ENCODE measurements at regions not wholly inside any gene's neighbourhood (a gene's known extent, or its start where the extent isn't known, plus 50 kb on each side); places are given as distances from the start of the nearest gene placed in this dataset.

DNA sequence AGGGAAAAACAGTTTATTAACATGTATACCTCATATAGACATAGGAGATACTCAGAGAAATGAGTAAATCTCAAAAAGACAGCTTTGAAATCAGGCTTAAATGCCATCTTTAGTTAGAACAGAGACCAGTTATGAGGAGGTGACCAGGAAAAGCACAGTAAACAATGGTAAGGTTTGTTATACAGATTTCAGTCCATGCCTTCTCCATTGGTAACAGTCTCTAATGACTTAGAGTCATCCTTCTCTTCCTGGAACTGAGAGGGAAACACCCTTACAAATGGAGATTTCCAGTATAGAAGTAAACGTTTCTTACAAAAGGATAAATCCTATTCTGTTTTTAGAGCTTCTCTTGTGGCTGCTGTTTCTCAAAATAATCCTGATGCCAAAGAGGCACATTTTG is 476.3 kb upstream of the NAALADL2 start:
- no peak overlapping the region for H3K27ac ChIP-seq (ENCODE audit: low read depth, low read length)
- 43 to 79% (median 61%) methylated on average over 1 of the region's 1 CpG for WGBS, 3 donors

DNA sequence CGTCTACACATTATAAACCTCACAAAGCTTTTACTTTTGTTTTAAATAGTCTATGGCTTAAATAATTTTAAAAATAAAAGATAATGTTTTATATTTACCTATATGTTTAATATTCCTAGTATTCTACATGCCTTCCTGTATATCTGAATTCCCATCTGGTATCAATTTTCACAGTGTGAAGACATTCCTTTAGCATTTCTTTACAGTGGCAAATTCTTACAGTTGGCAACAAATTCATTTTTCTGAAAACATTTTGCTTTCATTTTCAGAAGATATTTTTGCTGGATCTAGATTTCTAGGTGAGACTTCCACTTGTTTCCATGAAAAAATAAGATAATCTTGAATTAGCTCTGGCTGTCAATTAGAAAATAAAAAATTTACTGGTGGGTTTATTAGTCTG is 471.4 kb upstream of the NAALADL2 start:
- H3K27ac ChIP-seq (ENCODE audit: low read depth, low read length) = no peak overlapping the region
- 92 to 97% (median 92%) methylated on average over 1 of the region's 1 CpG for WGBS, 3 donors

GRCh38 chr3:174397848-174398247 is 461.3 kb upstream of the NAALADL2 start:
- H3K27ac ChIP-seq (ENCODE audit: low read depth, low read length) = no peak overlapping the region

GRCh38 chr3:174398761-174399160 is 460.4 kb upstream of the NAALADL2 start:
- 50 to 90% (median 79%) methylated on average over 1 of the region's 1 CpG for WGBS, 3 donors
- no peak overlapping the region for H3K27ac ChIP-seq (ENCODE audit: low read depth, low read length)

- H3K27ac ChIP-seq (ENCODE audit: low read depth, low read length) = no peak overlapping the region
These were observed 455.3 kb upstream of the NAALADL2 start for GRCh38 chr3:174403831-174404230.

DNA sequence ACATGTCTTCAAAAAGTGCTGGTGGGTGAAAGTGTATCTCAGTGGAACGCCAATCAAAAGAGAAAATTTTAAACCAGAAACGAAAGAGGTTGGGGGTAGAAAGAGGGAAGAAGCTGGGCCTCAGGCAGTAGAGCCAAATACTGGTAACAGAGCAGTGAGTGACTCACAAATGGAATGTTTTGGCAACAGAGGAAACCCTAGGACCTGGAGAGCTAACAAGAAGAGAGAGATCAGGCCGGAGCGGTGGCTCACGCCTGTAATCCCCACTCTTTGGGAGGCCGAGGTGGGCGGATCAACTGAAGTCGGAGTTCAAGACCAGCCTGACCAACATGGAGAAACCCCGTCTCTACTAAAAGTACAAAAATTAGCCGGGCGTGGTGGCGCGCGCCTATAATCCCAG is 450.8 kb upstream of the NAALADL2 start:
- no peak overlapping the region for H3K27ac ChIP-seq (ENCODE audit: low read depth, low read length)
- 84 to 90% (median 86%) methylated on average over 14 of the region's 14 CpGs for WGBS, 3 donors

DNA sequence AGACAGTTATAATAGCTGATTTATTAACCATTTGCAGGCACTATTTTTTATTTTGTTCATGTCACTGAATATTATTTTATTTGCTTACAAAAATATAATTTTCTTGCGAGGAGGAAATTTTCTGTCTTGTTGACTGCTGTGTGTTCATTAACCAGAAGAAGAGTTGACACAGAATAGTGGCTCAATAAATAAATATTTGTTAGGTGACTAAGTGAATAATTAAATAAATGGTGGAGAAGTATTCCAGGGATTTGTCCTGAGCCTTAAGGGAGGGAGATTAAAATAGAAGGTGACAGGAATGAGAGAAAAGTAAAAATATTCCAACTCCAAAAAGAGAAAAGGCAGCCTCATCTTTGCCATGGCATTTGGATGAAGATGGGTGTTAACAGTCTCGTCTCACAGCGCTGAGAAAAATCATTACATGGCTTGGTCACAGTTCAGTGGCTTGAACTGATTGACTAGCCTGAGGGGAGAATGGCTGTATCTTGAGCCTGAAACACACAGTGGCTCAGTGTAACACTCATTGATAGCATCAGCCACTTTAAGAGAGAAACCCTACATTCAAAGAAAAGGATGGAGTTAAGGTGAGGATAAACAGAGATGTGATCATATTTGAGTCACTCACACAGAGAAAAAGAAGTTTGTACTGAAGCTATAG is 449.9 kb upstream of the NAALADL2 start:
- H3K27ac ChIP-seq (ENCODE audit: low read depth, low read length) = no peak overlapping the region
- WGBS, 3 donors = 45 to 82% (median 76%) methylated on average over 3 of the region's 3 CpGs

DNA sequence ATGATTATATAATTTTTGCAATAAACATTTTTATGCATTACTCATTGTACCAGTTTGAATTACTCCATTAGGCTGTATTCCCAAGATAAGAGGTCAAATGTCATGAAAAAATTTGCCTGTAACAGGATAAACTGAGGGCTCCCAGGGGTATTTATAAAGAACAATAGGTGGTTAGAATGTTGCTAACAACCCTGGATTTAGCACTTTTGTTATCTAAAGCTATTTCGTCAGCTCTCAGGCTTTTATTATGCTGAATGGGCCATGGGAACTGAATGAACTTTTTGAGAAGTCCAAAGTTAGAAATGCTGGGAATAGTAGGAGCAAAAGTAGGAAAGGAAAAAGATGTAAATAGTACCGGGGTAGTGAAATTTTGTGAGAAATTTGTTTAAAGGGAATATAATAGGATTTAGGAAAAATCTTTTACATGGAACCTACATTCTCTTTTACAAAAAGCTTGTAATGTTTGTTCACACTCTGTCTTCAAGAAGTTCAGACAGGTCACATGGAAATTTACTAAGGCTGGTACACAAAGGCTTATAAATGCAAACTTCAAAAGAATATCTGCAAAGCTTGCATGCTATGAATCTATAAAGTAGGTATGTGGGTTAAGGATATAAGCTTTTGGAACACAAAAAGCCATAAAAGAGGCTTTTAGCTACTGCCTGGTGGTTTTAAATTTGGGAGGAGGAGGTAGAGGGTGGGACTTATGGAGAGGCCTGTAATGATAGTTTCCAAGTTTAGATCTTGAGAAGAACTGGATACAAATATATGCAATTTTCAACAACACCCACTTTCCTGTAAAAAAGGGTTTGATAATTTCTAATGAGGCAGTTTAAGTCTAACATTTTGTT is 445.8 kb upstream of the NAALADL2 start:
- WGBS, 3 donors = 68 to 80% (median 68%) methylated on average over 2 of the region's 2 CpGs

GRCh38 chr3:174414902-174415301 is 444.2 kb upstream of the NAALADL2 start:
- 80 to 100% (median 94%) methylated on average over 1 of the region's 1 CpG for WGBS, 3 donors
- no peak overlapping the region for H3K27ac ChIP-seq (ENCODE audit: low read depth, low read length)

More for the DNA sequence above, 445.8 kb upstream of the NAALADL2 start:
- H3K27ac ChIP-seq (ENCODE audit: low read depth, low read length) = no peak overlapping the region

DNA sequence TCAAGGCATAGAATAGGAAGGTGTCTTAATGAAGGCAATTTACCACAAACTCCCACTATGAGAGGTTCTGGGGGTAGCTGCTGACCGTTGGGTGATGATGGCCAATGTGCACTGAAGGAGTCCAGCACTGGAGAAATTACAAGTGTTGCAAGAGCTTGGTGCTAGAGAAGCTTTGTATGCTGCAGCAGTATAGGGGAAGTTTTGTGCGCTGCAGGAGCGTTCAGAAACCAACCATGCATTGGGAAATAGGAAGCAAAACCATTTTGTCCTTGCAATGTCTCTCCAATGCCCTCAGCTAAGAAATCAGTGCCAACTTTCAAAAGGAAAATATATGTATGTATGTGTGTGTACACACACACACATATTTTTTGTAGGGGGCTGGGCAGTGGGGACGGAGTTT is 441.6 kb upstream of the NAALADL2 start:
- no peak overlapping the region for H3K27ac ChIP-seq (ENCODE audit: low read depth, low read length)
- WGBS, 3 donors = 50 to 81% (median 63%) methylated on average over 4 of the region's 4 CpGs

DNA sequence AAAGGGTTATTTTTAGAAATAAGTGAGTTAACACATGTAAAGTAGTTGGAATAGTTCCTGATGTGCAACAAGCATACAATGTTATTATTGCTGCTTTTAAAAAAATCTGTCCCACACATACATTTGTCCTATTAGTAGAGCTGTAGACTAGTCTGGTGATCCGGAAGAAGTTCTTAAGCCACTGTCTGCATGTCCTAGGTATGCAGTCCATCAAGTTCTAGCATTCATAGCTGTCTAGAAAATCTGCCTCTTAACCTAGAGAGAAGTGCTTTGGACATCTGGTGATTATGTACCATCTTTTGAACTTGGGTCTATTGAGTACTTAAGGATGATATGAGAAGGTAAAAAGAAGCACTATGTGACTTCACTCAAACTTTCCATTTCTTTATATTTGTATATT is 439.9 kb upstream of the NAALADL2 start:
- no peak overlapping the region for H3K27ac ChIP-seq (ENCODE audit: low read depth, low read length)
- WGBS, 3 donors = 72 to 85% (median 84%) methylated on average over 1 of the region's 1 CpG

- 74 to 85% (median 85%) methylated on average over 2 of the region's 2 CpGs for WGBS, 3 donors
- no peak overlapping the region for H3K27ac ChIP-seq (ENCODE audit: low read depth, low read length)
These were observed 435.2 kb upstream of the NAALADL2 start for GRCh38 chr3:174423936-174424335.

- H3K27ac ChIP-seq (ENCODE audit: low read depth, low read length) = no peak overlapping the region
- 64 to 91% (median 91%) methylated on average over 1 of the region's 1 CpG for WGBS, 3 donors
These were observed 434.5 kb upstream of the NAALADL2 start for GRCh38 chr3:174424656-174425055.

DNA sequence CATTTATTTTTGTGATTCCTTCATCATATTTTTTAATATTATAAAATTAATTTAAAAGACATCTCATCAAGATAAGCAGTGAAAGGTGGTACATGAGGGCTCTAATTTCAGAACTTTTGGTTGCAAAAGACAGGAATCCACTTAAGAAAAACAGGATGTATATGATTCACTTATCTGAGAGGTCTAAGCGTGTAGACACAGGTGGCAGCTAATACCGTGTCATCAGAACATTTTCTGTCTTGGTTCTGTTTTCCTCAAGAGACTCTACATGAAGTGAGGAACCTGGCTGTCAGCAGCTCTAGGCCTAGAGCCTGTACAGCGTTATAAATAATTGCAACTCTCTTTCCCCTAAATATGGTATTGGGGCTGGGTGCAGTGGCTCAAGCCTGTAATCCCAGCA is 433.7 kb upstream of the NAALADL2 start:
- H3K27ac ChIP-seq (ENCODE audit: low read depth, low read length) = no peak overlapping the region
- 85 to 91% (median 86%) methylated on average over 3 of the region's 3 CpGs for WGBS, 3 donors

DNA sequence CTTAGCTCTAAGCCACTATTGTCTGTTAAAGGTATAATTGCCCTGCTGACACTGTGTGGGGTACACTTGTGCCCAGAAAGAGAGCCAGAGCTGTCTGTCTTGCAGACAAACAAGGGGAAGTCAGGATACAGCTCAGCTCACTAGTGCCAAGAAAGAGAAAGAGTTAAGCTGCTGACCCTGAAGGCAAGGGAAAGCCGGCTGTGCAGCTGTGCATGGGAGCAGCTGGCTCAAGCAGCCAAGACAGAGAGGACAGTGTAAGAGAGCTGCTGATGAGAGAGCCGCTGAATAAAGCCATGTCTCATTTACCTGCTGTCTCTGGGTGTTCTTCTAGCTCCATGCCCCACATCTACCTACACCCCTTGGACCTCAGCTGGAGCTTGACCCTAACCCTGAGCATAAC is 428.1 kb upstream of the NAALADL2 start:
- H3K27ac ChIP-seq (ENCODE audit: low read depth, low read length) = no peak overlapping the region
- 57 to 62% (median 61%) methylated on average over 2 of the region's 2 CpGs for WGBS, 3 donors

- WGBS, 3 donors = 83 to 92% (median 85%) methylated on average over 2 of the region's 2 CpGs
- no peak overlapping the region for H3K27ac ChIP-seq (ENCODE audit: low read depth, low read length)
These were observed 427.4 kb upstream of the NAALADL2 start for GRCh38 chr3:174431717-174432116.

DNA sequence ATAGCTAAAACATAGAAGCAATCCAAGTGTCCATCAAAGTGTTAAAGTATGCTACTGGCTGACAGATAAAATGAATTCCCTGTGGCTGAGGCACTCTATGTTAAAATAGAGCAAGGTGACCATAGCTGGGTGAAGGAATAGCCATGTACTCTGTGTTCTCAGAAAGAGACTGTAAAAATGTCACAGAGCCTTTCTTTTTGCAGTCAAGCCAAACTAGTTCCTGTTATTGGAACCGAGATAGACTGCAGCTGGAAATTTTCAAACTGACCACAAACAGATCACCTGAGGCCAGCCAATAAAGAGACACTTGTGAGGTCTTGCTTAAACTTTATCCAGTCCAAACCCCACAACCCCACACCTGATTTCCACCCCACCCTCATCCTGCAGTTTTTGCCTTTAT is 422.8 kb upstream of the NAALADL2 start:
- 12 to 18% (median 14%) methylated on average over 1 of the region's 1 CpG for WGBS, 3 donors

DNA sequence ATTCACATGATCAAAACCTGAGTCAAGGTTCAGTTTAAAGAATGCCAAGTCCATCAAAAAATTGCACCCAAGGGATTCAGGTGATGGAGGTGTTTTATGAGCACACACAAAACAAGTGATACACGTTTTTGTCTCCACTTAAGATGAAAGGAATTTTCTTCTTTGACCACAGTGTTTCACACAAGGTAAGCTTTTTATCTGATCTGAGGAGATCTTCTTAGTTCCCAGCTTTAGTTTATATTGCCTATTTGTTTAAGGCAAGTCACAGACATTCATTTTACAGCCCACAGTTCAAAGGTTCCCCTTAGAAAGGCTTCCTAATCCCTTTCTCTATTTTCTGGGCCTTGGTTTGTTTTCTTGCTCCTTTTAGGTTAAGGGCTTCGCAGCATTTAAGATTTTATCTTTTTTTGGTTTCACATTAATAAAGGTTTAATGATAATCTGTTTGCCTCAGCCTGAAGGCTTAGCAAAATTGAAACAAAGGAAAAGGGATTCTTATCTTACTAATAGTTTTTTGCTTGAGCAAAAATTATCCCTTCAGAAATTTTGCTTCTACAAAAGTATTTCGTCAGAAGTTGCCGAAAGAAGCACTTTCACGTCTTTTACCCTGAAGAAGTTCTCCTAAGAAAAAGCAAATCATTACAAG is 420.5 kb upstream of the NAALADL2 start:
- no peak overlapping the region for H3K27ac ChIP-seq (ENCODE audit: low read depth, low read length)
- WGBS, 3 donors = 46 to 72% (median 55%) methylated on average over 5 of the region's 5 CpGs

More for the DNA sequence above, 422.8 kb upstream of the NAALADL2 start:
- no peak overlapping the region for H3K27ac ChIP-seq (ENCODE audit: low read depth, low read length)

All from adipose tissue (tissue), 3 donors.